Ishikawa (cell line): ENCODE measurements at regions not wholly inside any gene's neighbourhood (a gene's known extent, or its start where the extent isn't known, plus 50 kb on each side); places are given as distances from the start of the nearest gene placed in this dataset.

Experiments used
- CEBPB ChIP-seq: IDR thresholded peaks from 2 replicates; pipeline ENCODE4 v1.6.1; 2012
- CREB1 ChIP-seq: IDR thresholded peaks from 2 replicates; pipeline ENCODE4 v1.6.1; 2012; ENCODE audit warnings: low read depth
- EGR1 ChIP-seq: IDR thresholded peaks from 2 replicates; pipeline ENCODE4 v1.6.1; 2012
- EP300 ChIP-seq: IDR thresholded peaks from 2 replicates; pipeline ENCODE4 v1.6.1; 2012; ENCODE audit warnings: borderline replicate concordance
- FOXM1 ChIP-seq: IDR thresholded peaks from 2 replicates; pipeline ENCODE4 v1.6.1; 2012; ENCODE audit warnings: low read depth, borderline replicate concordance
- NFIC ChIP-seq: IDR thresholded peaks from 2 replicates; pipeline ENCODE4 v1.6.1; 2012
- RAD21 ChIP-seq: IDR thresholded peaks from 2 replicates; pipeline ENCODE4 v1.6.1; 2012; ENCODE audit warnings: low read depth
- TAF1 ChIP-seq: IDR thresholded peaks from 2 replicates; pipeline ENCODE4 v1.6.1; 2012; ENCODE audit warnings: low read depth, mild to moderate bottlenecking
- TCF12 ChIP-seq: IDR thresholded peaks from 2 replicates; pipeline ENCODE4 v1.6.1; 2012; ENCODE audit warnings: low read depth
- TEAD4 ChIP-seq: IDR thresholded peaks from 2 replicates; pipeline ENCODE4 v1.6.1; 2012
- YY1 ChIP-seq: IDR thresholded peaks from 2 replicates; pipeline ENCODE4 v1.6.1; 2012; ENCODE audit warnings: low read depth
- ZBTB7A ChIP-seq: IDR thresholded peaks from 2 replicates; pipeline ENCODE4 v1.6.1; 2012; ENCODE audit warnings: low read depth
- TF ChIP-seq, protein P1 (sequence below): IDR thresholded peaks from 2 replicates; pipeline ENCODE4 v1.6.1; 2012; ENCODE audit warnings: low read depth, mild to moderate bottlenecking
- TF ChIP-seq, protein P2 (sequence below): IDR thresholded peaks from 2 replicates; pipeline ENCODE4 v1.6.1; 2012
- TF ChIP-seq, protein P3 (sequence below): IDR thresholded peaks from 2 replicates; pipeline ENCODE4 v1.6.1; 2012

DNA sequence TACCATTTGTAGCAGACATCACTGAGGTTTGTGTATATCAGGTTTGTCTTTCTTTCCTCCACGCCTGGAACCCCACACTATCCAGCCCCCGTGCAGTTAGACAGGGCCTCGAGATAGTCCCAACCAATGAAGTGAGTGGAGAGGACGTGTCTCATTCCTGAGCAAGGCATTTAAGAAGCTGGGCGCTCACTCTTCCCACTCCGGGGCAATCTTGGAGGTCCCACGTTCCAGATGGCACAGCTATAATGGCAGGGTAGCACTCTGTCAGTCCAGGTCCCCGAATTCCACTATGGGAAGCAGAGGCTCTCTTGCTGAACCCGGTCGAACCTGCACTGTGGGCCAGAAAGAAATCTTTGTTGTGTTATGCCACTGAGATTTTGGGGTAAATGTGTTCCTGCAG is 57.3 kb upstream of the CSF3R start:
- TF ChIP-seq, protein P1, sequence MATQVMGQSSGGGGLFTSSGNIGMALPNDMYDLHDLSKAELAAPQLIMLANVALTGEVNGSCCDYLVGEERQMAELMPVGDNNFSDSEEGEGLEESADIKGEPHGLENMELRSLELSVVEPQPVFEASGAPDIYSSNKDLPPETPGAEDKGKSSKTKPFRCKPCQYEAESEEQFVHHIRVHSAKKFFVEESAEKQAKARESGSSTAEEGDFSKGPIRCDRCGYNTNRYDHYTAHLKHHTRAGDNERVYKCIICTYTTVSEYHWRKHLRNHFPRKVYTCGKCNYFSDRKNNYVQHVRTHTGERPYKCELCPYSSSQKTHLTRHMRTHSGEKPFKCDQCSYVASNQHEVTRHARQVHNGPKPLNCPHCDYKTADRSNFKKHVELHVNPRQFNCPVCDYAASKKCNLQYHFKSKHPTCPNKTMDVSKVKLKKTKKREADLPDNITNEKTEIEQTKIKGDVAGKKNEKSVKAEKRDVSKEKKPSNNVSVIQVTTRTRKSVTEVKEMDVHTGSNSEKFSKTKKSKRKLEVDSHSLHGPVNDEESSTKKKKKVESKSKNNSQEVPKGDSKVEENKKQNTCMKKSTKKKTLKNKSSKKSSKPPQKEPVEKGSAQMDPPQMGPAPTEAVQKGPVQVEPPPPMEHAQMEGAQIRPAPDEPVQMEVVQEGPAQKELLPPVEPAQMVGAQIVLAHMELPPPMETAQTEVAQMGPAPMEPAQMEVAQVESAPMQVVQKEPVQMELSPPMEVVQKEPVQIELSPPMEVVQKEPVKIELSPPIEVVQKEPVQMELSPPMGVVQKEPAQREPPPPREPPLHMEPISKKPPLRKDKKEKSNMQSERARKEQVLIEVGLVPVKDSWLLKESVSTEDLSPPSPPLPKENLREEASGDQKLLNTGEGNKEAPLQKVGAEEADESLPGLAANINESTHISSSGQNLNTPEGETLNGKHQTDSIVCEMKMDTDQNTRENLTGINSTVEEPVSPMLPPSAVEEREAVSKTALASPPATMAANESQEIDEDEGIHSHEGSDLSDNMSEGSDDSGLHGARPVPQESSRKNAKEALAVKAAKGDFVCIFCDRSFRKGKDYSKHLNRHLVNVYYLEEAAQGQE = no peak
- TF ChIP-seq TEAD4 (no peak), YY1 (no peak), RAD21 (no peak), TAF1 (no peak), ZBTB7A (no peak), EGR1 (no peak), TCF12 (no peak), CREB1 (no peak), NFIC (no peak), CEBPB (no peak), FOXM1 (no peak)
- TF ChIP-seq, protein P2, sequence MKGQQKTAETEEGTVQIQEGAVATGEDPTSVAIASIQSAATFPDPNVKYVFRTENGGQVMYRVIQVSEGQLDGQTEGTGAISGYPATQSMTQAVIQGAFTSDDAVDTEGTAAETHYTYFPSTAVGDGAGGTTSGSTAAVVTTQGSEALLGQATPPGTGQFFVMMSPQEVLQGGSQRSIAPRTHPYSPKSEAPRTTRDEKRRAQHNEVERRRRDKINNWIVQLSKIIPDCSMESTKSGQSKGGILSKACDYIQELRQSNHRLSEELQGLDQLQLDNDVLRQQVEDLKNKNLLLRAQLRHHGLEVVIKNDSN = no peak
- TF ChIP-seq, protein P3, sequence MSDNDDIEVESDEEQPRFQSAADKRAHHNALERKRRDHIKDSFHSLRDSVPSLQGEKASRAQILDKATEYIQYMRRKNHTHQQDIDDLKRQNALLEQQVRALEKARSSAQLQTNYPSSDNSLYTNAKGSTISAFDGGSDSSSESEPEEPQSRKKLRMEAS = no peak

DNA sequence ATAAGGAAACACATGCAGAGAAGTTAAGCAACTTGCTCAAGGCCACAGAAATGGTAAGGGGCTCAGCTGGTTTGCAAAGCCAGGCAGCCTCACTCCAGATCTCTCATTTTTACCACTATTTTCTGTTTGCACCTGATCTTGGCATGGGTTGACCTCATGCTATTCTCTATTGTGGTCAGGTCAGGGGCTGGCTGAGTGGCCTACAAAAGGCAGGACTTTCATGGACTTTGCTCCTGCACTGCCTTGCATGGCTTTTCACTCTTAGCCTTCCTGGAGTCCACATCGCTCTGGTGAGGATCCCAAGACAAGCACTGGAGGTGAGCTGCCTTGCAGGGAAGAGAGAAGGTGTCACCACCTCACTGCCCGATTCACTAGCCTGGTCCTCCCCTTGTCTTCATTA is 56.8 kb upstream of the CSF3R start:
- TF ChIP-seq, protein P2 = no peak
- TF ChIP-seq NFIC (no peak), YY1 (no peak), CREB1 (no peak), FOXM1 (no peak), TEAD4 (no peak), TAF1 (no peak), TCF12 (no peak), EP300 (no peak), ZBTB7A (no peak)
- TF ChIP-seq, protein P3 = no peak

DNA sequence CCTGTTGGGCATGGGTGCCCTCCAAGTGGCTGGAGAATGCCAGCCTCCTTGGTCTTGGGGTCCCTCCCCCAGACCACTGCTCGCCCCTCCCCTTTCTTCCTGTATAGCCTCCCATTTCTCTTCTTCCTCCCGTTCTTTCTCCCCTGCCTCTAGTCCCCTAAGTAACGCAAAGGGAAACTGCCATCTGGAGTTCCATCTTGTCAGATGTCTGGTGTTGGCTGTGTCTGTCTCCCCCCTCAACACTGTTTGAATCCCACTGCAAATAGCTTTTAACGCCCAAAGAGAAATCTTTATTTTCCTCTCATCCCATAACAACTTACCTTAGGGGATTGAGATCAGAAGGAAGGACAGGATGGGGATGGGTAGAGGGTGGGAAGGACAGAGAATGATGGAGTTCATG is 55.3 kb upstream of the CSF3R start:
- TF ChIP-seq NFIC (no peak), TCF12 (no peak), CEBPB (no peak), EGR1 (no peak), EP300 (no peak), TEAD4 (no peak), CREB1 (no peak), TAF1 (no peak), YY1 (no peak), ZBTB7A (no peak), RAD21 (no peak)
- TF ChIP-seq, protein P1 = no peak

DNA sequence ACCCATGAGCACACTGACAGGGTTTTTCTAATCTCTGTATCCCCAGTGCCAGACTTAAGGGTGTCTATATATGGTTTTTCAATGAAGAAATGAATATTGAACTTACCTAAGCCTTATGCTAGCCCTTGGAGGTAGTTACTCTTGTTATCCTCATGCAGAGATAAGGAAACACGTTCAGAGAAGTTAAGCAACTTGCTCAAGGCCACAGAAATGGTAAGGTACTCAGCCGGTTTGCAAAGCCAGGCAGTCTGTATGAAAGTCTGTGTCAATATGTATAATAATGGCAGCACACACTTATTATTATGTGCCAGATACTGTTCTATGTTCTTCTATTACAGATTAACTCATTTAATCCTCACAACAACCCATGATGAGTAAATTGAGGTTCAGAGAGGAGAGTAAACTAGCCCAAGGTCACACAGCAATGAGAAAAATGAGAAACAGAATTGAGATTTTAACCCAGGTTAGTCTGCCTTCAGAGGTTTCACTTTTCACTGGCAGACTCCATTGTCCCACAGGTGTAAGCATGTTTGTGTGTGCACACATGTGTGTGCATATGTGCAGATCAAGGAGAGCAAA is 54.6 kb upstream of the CSF3R start:
- no peak for TF ChIP-seq EGR1
- no peak for TF ChIP-seq TEAD4
- TF ChIP-seq, protein P3 = no peak

DNA sequence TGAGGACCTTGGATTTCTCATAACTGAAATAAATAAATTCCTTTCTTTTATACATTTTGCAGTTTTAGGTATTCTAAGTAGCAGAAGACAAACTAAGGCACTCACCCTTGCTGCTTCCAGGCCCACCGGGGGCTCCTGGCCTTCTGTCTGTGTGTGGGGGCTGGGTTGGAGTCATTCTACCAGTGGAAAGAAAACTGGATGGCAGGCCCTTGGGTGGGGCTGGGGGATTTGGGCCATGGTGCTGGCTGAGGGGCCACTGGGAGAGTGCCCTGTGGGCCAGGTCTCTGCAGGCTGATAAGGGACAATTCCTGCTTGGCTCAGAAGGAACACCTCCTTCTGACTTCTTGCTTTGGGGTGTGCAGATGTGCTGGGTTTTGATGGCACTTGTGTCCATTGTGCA is 54.0 kb upstream of the CSF3R start:
- TF ChIP-seq NFIC = no peak

DNA sequence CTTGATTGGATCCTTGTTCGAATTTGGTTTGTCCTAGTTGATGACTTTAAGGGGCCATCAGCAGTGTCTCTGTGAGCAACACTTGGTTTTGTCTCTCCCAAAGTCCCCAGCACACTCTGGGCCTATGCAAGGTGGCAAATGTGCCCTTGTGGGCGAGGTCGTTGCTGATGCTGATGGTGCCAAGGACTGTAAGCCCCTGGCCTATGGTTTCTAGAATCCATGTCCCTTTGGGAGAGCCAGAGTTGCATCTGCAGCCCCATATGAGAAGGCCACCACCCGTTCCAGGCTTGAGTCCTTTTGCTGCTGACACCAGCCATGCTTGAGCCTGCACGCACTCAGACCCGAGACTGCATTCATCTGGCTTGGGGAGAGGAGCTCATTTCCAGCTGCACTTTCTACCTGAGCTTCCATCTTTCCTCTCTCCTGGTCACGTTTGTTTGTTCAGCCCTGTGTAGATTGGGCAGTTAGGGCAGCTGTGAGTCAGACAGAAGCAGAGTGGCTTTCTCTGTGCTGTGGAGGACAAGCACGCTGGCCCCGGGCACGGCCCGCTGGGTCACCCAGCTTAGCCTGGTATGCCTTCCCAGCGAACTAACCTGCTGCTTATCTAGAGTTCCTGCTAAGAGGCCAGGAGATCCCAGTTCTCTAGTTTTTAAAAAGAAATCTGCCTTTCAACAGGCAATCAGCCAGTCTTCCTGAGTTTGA is 52.1 kb upstream of the CSF3R start:
- no peak for TF ChIP-seq CEBPB
- TF ChIP-seq YY1 = no peak
- no peak for TF ChIP-seq TAF1
- no peak for TF ChIP-seq EGR1
- TF ChIP-seq, protein P1 = no peak
- TF ChIP-seq TEAD4 = no peak
- no peak for TF ChIP-seq CREB1
- TF ChIP-seq ZBTB7A = no peak
- no peak for TF ChIP-seq FOXM1
- TF ChIP-seq RAD21 = no peak
- TF ChIP-seq, protein P2 = no peak
- TF ChIP-seq TCF12 = no peak
- TF ChIP-seq, protein P3 = no peak
